GM19468 (cell line): ENCODE measurements at regions not wholly inside any gene's neighbourhood (a gene's known extent, or its start where the extent isn't known, plus 50 kb on each side); places are given as distances from the start of the nearest gene placed in this dataset.
"Not testable (repeated sequence)": the region's sequence is repeated elsewhere in the genome, so short reads cannot be mapped to it uniquely, and the experiment has no call there.

Experiments
- ATAC-seq: cut with Tn5 transposase; IDR thresholded peaks from one replicate; pipeline ENCODE4 v1.9.1; 2021; ENCODE audit warnings: mild to moderate bottlenecking, moderate library complexity, moderate number of reproducible peaks; ENCODE audit not compliant: unreplicated experiment; ENCODE audit errors: extremely low read depth

- peak; percentile 66 for ATAC-seq
Observed at GRCh38 chr5:5738797-5739489, 316.5 kb downstream of the ICE1 start.

- no peak for ATAC-seq
Observed at GRCh38 chr5:5736007-5736406, 313.5 kb downstream of the ICE1 start.

GRCh38 chr5:5733058-5733457 lies 310.6 kb downstream of the ICE1 start:
- ATAC-seq: not testable (repeated sequence)

DNA sequence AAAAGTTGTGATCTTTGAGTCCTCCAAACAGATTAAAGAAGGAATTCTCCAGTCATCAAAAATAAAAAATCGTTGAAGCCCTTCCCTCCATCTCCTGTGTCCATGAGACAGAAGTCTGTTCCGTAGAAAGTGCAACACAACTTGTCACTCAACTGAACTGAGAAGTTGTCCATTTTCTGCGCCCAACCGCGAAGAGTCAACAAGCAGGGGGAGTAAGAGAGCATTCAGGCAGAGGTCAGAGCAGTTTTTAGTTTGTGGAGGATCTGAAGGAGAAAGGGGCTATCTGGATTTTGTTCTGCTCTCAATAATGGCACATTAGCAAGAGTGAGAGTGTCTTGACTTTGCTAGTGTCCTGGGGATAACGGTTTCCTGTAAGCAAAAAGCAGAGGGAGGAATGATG lies 303.9 kb downstream of the ICE1 start:
- no peak for ATAC-seq

GRCh38 chr5:5721881-5722280 lies 299.4 kb downstream of the ICE1 start:
- no peak for ATAC-seq

DNA sequence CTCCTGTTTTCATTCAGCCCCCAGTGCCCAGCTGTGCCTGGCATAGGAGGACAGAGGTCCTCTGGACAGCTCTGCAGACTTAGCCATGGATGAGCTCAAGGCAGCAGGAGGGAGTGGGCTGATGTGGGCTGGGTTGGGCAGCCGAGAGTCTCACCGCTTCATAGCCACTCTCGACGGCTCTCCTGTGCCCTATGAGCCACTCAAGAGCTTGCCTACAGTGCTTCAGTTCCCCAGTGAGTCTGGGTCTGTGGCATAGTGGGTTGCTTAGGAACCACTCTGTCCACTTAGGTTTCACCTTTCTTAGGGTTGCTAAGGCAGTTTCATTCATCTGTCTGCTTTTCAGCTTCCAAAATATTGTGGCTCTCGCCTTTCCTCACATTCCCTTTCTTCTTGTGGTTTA lies 296.8 kb downstream of the ICE1 start:
- no peak for ATAC-seq

- ATAC-seq: no peak
Observed at GRCh38 chr5:5716665-5717064, 294.2 kb downstream of the ICE1 start.

GRCh38 chr5:5711592-5711991 lies 289.1 kb downstream of the ICE1 start:
- no peak for ATAC-seq

DNA sequence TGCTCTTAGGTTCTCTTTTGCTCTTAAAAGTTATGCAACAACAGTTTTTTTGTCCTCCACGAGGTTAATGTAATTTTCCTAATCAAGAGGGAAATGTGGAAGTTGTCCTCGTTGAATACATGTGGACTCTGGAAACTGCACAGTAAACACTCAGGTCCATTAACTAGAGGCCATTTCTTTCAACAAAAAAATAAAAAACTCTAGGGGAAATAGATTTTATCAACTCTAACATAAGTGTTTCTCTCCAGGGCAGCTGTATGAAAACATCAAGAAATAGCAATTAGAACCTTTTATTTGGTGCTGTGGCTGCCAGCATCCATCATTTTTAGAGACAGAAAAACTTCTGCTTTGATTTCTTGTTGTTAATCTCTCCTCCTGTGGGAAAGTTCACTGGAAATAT lies 288.6 kb downstream of the ICE1 start:
- ATAC-seq: no peak

GRCh38 chr5:5710471-5710870 lies 288.0 kb downstream of the ICE1 start:
- ATAC-seq: no peak

DNA sequence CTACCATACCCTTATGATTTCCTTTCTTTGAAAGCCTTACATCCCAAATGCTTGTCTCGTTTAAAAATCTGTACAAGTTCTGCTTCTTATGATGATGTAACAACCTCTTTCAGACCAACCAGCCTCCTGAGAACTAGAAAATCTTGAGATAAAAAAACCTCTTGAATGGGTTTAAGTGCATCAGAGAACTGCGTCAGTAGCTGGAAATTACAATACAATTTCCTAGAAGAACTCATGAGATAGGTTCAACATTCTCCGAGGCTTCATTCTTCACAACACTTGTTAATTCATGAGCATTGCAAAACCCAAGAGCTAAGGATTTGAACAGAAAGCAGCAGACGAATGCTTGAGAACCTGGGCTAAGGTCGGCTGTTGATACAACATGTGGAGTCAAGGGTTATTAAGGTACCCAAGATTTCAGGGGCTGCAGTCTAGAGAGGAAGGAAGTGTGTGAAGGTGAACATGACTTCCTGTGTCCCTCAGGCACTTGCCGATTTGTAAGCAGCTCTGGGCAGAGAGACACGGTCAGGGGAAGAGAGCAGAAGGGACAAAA lies 286.0 kb downstream of the ICE1 start:
- ATAC-seq: no peak

GRCh38 chr5:5705010-5705409 lies 282.5 kb downstream of the ICE1 start:
- no peak for ATAC-seq

DNA sequence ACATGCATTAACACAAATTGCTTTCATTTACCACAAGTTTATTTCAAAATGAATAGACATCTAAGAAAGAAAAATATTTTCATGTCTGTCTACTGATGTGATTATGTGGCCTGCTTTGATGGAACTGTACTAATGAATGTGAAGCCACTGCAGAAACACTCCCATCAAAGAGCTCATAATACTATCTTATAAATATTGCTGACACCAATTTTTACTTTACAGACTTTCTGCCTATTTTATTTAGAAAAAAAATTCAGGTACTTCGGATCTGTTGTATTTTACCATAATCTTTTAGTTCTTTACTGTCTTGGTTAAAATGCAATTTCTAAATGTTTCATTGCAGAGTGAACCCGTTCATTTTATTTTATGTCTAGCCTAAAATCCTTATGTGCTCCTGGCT lies 281.9 kb downstream of the ICE1 start:
- ATAC-seq: no peak

DNA sequence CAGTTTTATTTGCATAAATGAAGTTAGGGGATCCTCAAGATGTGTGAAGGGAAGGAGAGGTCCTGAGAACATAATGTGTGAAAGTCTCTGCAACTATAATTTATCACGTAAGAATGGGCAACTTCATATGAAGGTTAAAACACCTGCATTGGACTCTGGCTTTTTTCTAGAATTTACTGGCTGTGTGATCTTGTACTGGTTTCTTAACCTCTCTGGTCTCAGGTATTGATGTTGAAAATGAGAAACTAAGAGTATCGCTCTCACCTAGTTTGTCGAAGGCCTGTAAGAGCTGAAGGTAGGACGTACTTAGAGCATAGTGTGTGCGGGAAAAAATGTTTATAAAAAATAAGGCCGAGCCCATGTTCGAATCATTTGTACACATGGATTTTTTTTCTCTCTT lies 280.5 kb downstream of the ICE1 start:
- no peak for ATAC-seq

DNA sequence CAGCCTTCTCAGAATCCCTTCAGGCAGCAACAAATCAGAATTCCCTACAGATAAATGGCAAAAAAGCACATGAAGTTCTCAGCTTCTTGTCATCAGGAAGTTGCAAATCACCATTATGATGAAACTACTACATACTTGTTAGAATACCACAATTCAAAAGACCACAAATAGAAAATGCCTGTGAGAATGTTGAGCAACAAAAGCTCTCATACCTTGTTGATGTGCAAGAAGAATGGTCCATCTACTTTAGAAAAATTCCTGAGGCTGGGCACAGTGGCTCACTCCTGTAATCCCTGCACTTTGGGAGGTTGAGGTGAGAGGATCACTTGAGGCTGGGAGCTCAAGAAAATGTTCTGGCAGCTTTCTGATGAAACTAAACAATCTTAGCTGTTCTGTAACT lies 278.1 kb downstream of the ICE1 start:
- ATAC-seq: no peak

GRCh38 chr5:5699062-5699461 lies 276.6 kb downstream of the ICE1 start:
- ATAC-seq: no peak

DNA sequence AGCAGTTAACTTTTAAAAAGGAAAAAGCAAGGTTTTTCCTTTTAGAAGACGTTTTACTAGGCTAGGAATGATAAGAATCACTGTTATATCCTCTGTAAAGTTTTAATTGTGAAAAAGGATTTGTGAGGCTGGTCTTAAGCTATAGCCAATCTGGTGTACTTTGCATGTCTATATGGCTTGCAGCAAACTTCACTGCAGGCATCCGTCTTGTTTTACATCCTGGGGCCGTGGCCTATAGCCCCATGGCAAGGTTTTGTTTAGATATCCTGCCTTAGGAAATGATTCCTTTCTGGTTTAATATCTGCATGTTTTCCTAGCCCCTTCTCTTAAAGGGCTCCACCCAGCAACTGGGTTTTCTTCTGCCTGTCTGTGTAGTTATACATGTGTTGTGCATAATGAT lies 272.8 kb downstream of the ICE1 start:
- no peak for ATAC-seq

- ATAC-seq: no peak
Observed at GRCh38 chr5:5688925-5689310, 266.4 kb downstream of the ICE1 start.

DNA sequence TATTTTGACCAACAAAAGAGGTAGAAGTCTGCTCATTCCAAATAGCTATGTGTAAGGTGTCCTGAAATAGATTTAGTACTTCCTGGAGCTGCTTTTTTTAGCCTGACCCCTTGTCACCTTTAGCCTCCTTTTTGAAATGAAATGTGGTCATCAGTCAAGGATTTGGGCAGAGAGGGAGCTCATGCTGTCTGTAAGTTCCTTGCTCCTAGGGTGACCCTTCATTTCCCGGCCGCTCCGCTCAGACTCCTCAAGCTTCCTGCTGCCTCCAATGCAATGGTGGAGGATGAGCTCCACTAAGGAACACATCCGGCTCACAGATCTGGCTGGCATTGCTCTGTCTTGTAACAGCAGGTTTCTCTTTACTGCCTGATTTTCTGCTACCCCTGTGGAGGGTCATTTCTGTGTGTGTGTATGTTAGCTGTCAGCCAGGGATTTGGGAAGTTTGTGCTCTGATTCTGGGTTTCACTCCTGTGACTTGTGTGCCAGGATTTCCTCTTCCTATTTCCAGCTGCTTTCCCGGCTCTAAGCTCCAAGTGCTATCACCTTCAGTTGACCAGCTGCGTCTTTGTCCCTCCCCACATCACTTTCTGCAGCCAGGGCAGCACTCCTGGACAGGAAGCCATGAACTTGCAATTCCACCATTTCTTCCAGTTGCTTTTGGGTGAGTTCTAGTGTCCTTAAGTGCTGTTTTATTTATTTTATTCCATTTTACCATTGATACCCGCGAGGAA lies 265.9 kb downstream of the ICE1 start:
- ATAC-seq: no peak

GRCh38 chr5:5687113-5687512 lies 264.6 kb downstream of the ICE1 start:
- no peak for ATAC-seq

DNA sequence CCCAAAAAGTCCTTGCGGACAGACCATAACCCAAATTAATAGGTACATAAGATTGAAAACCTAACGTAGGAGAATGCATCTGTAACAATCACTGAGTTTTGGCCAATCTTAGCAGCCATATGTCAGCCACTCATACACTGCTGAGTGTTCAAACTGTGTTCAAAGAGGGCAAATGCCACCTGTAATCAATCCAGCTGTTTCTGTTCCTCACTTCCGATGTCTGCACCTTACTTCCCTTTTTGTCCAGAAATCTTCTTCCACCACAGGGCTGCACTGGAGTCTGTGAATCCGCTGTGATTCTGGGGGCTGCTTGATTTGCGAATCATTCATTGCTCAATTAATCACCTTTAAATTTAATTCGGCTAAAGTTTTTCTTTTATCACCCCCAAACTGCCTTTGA lies 263.9 kb downstream of the ICE1 start:
- no peak for ATAC-seq

- ATAC-seq: no peak
Observed at GRCh38 chr5:5685737-5686136, 263.3 kb downstream of the ICE1 start.
